T-helper 1 cell treated with Interleukin-12 subunit alpha and Interleukin-12 subunit beta and Interleukin-4 antibody, amounts not matched to agents 30 ng/mL and 1 ng/mL, for 36 hours (primary cell): ENCODE measurements at regions not wholly inside any gene's neighbourhood (a gene's known extent, or its start where the extent isn't known, plus 50 kb on each side); places are given as distances from the start of the nearest gene placed in this dataset.

Source experiments
- intact Hi-C: fragments of 100-400 bp; cut with micrococcal nuclease; formaldehyde crosslinking; loops from one replicate; pipeline ENCODE4 v1.15.1; 2024

DNA sequence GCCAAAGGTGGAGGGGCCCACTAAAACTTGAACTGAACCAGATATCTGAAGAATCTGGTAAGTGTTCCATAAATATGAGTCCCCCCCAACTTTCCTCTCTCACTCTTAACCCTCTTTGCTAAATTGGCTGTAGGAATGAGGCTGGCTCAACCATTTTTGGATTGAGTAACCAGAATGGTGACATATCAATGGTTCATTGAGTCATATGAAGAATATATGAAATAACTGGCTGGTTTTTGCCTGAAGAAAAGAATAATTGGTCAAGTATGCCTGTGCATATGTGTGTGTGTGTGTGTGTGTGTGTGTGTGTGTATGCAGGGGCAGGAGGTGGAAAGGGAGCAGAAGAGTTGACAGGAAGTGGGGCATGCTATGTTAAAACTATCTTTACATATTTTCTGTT, 472.9 kb upstream of the THBS1 start:
- intact Hi-C loops, result no loop called here

DNA sequence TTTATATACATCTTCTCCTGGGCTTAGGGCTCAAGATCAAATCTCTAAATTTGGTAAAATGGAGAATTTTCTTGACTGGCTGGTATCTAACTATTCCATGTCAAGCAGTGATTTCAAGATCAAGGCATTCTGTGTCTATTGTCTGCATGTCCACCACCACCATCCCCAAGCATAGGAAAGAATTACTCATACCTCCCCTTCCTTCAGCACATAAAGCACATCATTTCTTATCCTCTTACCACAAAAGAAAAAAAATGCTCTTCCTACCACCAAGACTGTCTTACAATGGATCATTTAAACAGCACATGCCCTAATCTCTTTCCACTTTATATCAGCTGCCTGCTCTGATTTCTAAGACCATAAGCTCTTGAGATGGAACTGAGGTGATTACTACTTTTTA, 470.5 kb upstream of the THBS1 start:
- intact Hi-C loops, result no loop called here

DNA sequence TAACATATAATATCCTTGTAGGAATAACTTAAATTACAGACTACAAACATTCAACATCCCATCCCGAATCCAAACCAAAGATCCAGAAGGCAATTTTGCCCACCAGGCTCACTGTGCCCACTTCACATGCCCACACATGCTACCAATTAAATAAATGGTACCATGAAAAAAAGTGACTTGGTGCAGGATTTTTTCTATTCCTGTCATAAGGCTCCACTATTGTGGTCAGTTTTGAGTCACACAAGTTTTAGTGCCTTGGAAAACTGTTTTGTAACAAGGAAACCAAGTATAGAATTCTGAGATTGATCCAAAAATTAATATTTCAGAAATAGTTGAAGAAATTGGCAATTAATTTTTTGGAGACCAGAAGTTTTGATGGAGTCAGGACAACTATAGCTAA, 470.1 kb upstream of the THBS1 start:
- intact Hi-C loops, result no loop called here

DNA sequence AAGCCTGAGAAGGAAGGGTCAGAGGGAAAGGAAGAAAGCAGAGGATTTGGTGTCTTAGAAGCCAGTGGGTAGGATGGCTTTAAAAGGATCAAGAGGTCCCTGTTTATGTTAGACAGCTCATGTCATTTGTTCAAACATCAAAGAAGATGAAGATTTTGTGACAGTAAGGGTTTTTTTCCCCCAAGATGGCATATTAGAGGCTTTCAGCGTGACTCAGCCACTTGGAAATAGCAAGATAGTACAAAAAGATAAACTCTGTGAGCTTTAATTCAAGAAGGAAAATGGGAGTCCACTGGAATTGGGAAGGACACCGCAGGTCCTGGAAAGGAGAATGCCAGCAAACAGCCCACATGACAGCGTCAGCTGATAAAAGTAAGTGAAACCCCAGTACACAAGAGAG, 467.1 kb upstream of the THBS1 start:
- intact Hi-C loops, result no loop called here

DNA sequence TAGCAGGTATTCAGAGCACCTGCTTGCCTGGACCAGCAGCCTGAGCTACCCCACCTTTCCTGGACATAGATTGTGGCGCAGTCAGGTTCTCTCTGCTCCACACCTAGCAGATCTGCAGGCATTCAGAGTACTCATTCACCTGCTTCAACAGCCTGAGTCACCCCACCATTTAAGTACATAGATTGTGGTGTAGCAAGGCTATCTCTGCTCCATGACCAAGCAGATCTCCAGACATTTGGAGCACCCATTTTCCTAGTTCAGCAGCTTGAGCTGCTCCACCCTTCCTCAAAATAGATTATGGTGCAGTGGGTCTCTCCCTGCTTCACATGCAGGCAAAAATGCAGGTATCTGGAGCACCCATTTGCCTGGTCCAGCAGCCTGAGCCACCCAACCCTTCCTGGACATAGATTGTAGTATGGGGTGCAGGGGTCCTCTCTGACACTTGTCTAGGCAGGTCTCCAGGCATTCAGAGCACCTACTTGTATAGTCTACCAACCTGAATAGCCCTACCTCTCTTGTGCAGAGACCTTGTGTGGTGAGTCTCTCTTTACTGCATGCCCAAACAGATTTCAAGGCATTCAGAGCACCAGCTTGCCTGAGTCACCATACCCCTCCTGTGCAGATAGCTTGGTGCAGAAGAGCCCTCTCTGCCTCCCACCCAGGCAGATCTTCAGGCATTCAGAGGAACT, 466.0 kb upstream of the THBS1 start:
- intact Hi-C loops, result no loop called here

DNA sequence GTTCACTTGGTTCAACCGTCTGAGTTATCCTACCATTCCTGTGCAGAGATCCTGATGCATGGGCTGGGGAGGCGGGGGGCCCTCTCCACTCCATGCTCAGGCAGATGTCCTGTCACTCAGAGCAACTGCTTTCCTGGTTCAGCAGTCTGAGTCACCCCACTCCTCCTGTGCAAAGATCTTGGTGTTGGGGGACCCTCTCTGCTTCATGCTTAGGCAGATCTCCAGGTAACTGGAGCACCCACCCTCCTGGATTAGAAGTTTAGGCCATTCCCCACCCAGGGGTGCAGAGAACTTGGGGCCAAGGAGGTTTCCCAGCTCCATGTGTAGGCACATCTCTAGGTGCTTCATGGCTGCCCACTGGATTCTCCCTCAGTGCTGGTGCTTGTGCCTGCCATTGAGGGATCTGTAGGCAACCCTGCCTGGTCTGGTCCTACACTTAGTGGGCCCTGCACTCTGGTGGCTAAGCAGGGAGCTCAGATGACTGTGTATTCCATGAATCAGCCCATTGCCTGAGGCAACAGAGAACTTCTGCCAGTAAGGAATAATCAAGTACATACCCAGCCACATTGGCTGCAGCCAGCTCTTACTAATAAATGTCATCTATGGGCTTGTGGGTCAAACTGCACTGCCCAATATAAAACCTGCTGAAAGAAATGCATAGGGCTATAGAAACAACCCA, 465.4 kb upstream of the THBS1 start:
- intact Hi-C loops, result no loop called here

DNA sequence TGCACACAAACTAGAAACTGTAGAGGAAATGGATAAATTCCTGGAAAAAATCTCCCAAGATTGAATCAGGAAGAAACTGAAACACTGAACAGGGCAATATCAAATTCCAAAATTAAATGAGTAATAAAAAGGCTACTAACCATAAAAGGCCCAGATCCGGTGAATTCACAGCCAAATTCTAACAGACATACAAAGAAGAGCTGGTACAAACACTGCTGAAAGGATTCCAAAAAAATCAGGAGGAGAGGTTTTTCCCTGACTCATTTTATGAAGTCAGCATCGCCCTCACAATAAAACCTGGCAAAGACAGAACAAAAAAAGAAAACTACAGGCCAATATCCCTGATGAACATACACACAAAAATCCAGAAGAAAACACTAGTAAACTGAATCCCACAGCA, 462.4 kb upstream of the THBS1 start:
- intact Hi-C loops, result no loop called here

DNA sequence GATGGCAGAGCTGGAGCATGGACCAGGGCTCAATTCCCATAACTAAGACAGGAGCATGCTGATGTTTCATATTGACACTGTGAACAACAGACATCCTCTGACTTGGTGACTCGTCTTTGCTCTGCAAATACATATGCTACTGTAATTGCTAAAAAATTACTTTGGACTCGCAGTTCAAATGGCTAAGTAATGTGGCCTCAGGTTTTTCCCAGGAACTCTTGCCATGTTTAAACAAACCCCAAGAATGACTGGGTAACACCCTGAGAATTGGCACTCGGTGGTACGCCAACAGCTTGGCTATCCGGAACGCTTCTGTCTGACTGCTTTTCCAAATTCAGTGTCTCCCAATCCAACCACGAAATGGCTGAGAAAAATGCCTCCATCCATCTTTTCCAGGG, 456.7 kb upstream of the THBS1 start:
- intact Hi-C loops, result loop anchor here (10.0 kb wide), 1 partner anchor 351 kb away; no protein-coding TSS in a partner anchor

DNA sequence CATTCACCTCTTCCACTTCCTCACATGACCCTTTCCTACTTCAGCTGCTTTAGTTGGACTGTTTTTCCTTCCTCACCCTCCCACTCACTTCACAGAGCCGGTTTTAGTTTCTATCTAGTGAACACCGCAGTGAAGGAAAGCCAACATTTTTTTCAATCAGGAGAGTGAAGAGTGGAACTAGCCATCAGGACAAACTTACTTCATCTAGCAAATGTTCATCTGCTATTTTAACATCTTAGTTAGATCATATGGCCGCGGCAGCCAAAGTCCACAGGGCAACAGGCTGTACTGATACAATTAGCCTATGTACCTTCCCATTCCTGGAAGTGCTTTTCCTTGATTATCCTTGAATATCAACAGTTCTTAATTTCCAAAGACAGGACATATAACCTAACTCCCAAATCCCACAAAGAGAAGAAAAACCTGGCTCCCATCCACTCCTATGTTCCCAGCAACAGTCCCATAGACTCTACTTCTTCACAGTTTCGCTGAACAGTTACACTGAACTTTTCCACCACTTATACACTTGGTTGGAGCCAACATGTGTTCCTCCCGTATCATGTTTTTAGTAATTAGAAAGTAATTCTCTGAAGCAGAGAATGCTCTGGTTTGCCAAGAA, 456.2 kb upstream of the THBS1 start:
- intact Hi-C loops, result loop anchor here (10.0 kb wide), 1 partner anchor 350 kb away; no protein-coding TSS in a partner anchor

DNA sequence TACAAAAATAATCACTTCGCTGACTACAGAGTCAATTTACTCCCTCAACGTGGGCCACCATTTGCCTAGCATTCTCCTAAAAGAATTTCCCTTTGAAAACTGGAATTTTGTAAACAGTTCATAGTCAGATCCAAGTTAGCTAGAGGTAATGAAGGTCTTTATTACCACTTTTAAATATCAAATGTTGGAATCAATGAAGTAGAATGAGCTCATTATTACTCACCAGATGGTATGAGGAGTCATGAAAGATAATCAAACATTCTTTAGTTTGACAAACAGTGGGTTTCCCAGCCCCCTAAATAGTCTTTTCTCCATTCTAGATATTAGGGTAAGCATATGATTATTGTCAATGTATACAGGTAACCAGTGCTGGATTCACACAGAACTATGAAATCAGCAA, 455.7 kb upstream of the THBS1 start:
- intact Hi-C loops, result loop anchor here (10.0 kb wide), 1 partner anchor 350 kb away; no protein-coding TSS in a partner anchor

DNA sequence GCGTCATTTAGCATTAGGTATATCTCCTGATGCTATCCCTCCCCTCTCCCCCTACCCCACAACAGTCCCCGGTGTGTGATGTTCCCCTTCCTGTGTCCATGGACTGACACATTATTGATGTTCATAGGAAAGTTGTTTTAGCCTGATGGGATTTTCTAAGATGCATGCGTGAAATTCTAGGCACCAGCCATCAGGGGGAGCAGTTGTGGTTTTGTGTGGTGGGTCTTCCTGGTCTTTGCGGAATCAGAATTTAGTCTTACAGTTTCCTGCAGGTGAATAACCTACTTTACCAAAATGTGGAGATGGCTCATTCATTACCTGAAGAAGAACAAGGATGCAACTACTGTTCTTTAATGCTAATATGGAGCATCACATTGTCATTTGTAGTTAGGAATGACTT, 455.0 kb upstream of the THBS1 start:
- intact Hi-C loops, result loop anchor here (1.0 to 10.0 kb wide), 4 partner anchors 15 to 631 kb away; no protein-coding TSS in a partner anchor

DNA sequence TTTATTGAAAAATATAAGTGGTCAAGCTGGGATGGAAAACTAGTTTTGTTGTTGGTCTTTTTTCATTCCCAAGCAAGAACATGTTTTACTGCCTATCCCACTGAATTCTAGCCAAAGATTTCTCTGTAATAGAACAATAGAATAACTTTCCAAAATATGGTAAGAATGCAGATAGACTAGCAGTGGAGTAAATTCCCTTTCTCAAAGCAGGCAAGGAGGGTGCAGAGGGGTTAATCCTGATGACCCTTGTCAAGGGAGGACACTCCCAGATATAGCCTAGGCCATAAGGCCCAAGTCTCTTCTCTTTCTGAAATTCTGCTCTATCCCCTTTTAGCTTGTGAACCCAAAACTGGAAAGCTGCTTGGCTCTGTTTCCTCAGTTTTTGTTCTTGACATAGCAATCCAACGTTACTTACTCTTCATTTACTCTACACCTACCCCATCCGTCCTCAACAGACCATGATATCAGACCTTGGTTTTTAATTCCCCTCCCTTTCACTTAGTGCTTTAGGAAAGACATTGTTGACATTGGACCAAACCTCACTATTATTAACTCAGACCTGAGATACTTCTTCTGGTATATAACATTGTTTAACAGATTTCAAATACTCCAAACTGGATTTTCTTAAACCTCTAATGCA, 453.6 kb upstream of the THBS1 start:
- intact Hi-C loops, result loop anchor here (2.0 to 10.0 kb wide), 2 partner anchors 14 to 348 kb away; no protein-coding TSS in a partner anchor

DNA sequence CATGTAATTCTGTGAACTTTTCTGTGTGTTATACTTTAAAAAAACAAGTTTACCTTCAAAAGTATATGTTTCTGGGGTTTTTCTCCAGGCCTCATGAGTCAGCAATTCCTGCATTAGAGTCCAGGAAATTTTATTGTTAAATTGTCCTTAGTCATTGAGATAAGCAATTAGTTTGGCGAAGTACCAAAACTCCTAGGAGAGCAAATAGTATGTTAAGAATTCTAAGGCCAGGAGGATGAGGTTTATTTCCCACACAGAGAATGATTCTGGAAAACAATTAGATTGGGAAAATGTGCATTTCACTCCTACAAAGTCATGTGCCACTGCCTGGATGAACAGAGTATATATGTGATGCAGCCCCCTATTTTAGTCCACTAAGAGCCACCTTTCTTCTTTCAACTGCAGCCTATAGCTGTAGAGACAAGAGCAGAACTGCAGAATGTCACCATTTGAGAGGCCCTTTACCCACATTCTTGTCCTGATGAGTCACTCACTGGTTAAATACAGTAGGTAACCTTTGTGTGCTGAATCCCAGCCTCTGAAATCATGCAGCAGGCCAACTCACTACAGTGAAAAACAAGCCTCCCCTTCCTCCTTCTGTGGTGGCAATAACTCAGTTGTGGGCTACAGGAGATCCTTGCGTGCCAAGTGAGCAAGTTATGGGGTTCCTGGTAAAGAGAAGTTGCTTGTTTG, 452.8 kb upstream of the THBS1 start:
- intact Hi-C loops, result loop anchor here (2.0 to 10.0 kb wide), 2 partner anchors 13 to 347 kb away; no protein-coding TSS in a partner anchor

DNA sequence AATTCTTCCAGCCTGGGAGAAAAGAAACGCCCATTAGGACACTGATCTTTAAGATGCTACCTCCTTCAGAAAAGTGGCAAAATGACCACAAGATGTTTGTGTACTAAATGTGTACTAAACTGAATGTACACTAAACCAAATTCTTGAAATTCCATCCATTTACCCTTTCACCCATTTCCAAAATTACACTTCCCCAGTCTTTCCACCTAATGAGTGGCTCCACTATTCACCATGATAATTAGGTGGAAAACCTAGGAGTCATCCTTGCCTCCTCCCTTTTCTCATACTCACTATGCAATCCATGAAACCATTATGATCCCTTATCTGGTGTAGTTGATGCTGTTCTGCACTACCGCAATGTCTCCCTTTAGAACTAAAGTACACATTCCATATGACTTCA, 452.1 kb upstream of the THBS1 start:
- intact Hi-C loops, result loop anchor here (10.0 kb wide), 1 partner anchor 346 kb away; no protein-coding TSS in a partner anchor

DNA sequence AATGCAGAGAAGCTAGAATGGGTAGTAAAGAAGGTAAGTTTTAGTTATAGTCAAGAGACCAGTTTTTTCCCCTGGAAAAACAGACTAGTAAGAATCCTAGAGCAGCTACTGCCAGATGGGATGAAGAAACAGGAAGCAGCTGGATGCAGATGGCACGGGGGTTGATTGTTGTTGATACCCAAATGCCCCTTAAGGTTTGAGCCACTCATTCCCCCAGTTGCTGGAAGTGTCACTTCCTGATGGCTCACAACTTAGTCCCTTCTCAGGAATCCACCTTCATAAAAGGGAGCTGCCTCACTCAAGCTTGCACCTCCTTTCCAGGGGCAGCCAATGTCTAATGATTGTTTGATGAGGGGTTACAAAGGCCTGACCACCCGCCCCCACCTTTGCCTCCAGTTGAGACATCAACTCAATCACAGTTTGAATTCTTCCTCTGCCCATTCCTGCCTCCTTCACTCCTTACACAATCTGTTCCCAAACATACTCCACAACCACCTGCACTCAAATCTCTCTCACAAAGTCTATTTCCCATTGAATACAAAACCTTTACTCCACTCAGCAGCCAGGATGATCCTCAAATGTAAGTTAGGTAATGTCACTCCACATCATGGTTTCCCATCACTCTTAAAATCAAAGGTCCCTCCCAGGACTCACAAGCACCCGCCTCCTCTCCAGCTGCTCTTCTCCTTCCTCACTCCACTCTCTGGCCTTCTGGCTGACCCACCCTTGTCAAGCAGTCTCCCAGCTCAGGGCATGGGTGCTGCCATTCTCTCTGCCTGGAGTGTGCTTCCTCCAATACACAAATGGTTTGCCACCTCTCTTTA, 450.1 kb upstream of the THBS1 start:
- intact Hi-C loops, result no loop called here

DNA sequence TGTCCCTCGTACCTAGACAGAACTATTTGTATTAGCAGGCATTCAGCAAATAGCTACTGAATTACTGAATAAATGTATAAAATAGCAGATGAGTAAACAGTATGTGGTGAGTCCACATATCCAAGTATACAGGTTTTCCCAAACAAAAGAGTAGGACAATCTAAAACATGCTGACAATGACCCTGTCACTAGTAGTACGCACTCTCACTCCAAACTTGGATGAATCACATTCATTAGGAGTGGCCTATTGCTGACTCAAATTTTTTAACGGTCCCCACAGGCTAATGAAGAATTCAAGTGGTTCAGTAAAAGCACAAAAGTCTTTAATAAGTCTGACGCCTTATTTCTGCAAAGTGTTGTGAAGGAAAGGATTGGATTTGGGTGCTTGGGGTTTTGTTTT, 449.3 kb upstream of the THBS1 start:
- intact Hi-C loops, result no loop called here

DNA sequence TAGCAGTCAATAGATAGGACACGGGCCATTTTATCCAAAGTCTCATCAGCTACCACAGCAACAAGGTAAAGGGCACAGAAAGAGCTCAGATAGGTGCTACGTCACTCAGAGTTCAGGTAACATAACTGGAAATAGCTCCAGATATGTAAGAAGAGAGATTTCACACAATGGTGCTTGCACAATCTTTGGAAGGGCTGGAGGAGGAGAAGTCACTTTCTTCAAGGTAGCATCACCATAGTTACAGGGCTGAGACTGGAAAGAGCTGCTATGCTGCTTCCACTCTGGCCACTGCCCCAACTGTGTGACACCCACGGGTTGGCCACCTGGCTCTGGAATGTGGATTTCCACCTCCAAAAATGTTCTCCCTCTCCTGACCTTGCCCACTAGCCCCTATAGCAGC, 448.8 kb upstream of the THBS1 start:
- intact Hi-C loops, result no loop called here

DNA sequence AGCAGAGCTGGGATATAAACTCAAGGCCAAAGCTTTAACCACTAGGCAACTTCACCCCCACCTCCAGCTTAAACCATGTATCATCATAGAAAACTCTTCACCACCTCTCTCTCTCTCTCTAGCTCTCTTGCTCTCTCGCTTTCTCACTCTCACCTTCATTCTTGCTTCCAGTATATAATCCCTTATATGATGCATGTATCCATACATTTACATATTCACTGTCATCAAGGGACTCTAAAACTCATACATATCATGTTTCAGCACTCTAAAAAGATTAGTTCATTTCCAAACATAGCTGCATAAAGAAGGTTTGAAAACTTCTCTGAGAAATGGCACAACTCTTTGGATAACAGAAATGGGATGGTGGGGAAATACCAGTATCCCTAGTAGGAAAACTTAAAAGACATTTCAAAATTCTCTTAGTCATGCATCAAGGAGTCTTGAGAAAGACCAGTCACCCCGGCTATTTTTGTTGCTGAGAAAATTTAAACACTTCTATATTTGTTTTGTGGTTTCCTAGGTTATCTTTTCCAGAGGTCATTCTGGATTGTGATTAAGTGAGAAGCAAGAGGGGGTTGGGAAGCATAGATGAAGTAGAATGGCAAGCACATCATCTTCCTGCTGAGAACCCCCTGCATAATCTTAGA, 447.8 kb upstream of the THBS1 start:
- intact Hi-C loops, result no loop called here

DNA sequence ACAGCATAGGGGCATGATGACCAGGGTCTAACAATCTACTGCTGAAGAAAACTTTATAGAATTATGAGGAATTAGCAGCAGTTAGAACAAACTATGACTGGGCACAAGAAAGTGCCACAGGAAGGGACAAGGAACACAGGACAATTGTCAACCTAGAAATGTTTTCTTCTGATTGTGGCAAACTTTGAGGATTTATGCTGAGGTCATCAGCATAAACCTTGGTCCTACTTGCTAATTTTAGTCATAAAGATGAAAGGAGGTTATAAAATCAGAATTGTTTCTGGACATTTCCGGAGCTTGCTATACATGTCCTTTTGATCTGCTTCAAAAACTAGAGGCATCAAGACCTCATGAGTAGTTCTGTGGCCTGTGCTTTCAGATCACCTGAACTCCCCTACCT, 446.6 kb upstream of the THBS1 start:
- intact Hi-C loops, result no loop called here

DNA sequence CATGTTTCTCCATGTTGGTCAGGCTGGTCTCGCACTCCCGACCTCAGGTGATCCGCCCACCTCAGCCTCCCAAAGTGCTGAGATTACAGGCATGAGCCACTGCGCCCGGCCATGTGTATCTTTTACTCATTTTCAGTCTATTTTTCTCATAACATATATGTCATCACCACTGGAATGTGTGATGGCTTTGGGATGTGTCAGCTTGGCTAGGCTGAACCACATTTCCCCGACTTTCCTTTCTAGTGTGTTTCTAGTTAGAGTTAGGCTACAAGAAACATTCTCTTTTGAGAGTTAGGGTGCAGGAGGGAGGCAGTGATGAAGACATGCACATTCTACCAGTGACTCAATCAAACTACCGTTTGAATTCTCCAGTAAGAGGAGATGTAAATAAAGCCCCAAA, 444.9 kb upstream of the THBS1 start:
- intact Hi-C loops, result no loop called here
